NCI-H2196 (cell line): ENCODE measurements at regions not wholly inside any gene's neighbourhood (a gene's known extent, or its start where the extent isn't known, plus 50 kb on each side); places are given as distances from the start of the nearest gene placed in this dataset.
"Not testable (repeated sequence)": the region's sequence is repeated elsewhere in the genome, so short reads cannot be mapped to it uniquely, and the experiment has no call there.

Experiments used
- DNase-seq: peaks from one replicate; lab custom pipeline; 2025; ENCODE audit not compliant: unreplicated experiment; lab: John Stamatoyannopoulos, UW

DNA sequence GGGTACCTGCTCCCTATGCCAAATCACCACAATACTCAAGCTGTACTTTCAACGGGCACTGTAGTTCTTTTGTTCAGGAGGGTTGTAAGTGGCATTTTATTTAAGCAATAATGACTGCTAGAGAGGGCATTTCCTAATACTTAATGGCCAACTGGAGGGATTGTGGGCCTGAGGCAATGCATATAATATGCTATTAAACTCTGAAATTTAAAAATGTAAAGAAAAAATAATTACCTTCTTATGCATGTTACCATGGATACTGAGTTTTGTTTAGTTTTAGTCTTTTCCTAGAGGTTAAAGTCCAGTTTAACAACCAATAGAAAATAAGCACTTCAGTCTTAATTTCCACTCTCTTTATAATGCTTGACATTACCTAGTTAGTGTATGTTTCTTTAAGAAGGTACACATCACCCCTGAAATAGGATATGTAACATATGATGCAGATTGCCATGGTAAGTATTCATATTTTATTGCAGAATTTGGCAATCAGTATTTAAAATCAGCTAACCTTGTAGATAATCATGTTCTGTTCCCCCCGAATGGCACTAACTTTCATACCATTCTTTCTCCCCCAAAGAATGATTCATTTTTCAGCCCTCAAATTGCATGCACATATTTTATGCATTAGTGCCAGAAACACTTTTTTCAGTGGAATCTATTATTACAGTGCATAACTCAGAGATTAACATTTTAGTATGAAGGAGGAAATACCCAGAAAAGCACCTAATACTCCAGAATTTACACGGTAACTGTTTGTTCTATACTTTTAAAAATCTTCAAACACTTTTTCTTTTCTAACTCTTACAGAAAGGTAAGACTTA, 90.3 kb upstream of the ZNF438 start:
- DNase-seq = no peak

DNA sequence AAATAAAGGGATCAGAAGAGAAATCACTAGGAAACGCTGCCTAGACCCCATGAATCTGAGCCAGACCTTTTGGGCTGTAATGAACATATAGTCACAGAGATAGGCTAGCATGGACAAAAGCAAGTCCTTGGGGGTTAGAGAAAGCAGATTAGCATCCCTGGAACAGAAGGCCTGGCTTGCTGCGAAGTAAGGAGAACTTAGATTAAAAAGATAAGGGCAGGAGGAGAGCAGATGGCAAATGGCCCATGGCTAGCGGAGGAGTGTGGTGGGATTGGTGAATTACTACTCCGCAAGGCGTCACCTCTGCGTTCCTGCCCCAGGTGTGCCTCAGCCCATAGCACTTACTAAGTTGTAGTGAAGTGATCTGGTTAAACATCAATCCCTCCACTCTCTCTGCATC, 92.3 kb upstream of the ZNF438 start:
- no peak for DNase-seq

DNA sequence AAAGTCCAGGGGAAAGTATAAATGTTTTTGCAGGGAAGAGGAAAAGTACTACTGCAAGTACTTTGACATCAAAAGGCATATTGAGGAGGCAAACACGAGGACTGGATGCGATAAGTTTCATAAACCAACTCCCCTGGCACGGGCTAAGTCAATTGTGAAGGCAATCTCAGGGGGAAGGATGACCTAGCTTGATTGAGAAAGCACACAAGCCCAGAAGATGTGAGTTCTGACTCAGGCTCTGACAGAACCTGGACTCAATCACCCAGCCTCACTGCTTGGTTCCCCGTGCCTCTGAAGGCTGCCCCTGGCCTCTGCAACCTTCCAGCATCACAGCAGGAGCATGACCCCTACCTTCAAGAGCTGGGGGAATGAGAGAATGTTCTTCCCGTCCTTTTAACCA, 93.2 kb upstream of the ZNF438 start:
- DNase-seq = no peak

DNA sequence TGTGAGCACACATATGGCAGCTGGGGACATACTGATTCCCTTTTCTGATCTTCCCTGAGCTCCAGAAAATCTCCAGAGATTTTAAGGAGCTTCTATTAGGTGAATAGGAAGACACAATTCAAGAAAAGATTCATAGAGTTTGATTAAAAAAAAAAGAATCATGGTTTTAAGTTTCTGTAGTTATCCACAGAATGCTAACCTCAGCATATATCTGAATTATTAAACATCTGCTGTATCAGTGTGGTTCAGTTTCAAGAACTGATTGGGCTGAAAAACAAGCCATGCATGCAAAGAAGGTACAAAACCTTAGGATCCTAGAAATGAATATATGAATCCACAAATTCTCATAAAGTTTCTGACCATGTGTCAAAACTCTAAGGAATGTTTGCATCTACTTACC, 94.1 kb upstream of the ZNF438 start:
- no peak for DNase-seq

DNA sequence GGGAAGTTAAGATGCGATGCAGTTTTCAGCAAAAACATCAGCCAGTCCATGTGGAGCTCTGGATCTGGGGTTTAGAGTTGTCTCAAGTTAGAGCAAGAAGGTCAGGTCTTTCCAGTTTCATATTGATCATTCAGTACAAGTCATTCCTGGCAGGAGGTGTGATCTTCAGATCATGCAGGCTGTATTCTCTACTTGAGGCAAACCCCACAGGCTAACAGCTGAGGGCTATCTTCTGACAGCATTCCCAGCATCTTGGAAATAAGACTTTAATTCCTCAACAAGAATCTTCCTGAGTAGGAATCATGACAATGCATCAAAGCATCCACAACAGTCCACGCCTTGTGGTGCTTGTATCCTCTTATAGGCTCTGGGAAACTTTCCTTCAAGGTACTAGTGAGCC, 94.9 kb upstream of the ZNF438 start:
- DNase-seq = no peak

DNA sequence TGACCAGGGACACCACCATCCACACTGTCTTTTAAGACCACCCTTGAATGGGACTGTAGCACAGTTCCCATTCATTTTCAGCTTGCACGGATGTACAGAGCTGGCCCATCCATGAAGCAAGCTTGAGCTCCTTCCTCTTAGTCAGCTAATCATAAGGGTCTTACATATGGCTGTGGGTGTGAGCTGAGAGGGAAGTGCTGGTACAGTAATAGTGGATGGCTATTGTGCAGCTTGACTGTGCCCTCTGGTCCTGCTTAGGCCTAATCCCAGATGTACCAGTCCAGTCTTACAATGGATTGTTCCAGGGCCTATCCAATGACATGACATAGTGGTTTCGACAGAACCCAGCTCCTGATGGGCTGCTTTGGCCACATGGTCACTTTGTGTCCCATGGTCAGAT, 96.9 kb upstream of the ZNF438 start:
- DNase-seq = no peak

DNA sequence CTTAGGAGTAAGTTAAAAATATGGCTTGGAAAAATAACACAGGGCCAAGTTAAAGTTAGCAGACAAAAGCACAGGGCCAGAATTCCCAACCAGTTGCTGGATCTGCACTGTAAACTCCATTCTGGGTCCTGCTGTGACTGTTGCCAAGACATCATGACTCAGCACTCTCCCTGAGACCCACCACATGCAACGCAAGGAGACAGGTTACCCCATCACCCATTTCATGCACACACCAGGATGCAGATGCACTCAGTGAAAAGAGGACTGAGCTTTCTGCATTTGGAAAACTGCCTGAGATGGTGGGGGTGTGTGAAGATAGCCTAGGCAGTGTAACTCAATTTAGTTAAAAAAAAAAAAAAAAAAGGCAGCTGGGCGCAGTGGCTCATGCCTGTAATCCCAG, 97.6 kb upstream of the ZNF438 start:
- no peak for DNase-seq

DNA sequence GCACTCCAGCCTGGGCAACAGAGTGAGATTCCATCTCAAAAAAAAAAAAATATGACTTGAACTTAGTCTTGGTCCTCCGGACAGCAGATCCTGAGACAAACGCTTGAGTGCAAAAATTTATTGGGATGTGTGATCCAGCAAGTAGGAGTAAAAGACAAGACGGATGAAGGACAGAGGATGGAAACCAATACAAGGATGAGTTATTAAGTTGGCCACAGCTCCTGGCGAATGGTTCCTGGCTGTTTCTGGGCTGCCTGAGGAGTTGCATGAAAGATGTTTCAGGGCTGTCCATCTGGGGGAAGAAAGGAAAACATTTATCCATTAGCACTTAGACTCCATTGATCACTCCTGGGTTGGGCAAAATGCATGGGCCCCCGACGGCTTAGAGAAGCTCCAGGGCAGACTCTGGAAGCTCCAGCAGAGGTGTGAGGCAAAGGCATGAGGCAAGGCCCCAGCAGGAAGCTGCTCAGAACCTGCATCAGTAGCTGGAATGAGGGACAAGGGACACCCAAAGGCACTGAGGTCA, 98.3 kb upstream of the ZNF438 start:
- no peak for DNase-seq

DNA sequence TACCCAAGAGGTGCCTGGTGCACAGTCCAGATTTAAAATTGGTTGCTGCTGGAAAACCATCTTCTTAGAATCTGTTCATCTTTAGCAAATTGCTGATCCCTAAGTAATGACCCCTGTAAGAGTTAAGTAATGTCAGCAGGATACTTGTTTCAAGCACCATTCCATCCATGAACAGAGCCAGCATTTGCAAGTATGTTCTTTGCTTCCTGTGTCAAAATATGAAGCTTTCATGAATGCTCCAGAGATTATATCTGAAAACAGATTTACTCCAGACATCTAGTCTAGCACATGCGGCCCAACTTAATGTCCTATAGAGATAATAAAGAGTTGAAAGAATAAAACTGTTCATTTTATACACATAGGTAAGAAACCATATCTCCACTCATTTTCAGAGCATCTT, 98.7 kb upstream of the ZNF438 start:
- DNase-seq = no peak

DNA sequence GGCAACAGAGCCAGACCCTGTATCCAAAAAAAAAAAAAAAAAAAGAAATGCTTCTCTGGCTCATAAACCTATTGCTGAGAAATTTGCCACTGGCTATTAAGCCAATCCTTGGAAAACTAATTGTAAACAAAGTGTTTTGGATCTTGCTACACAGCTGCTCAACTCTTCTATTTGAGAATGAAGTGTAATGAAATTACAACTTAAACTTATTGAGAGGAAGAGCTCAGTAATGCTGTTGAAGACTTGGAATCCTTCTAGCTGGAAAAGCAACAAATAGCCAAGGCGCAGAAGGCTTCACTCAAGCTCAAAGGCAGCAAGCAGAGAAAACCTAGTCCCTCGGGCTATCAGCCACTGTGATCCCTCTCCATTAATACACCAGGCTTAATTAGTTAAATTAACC, 99.6 kb upstream of the ZNF438 start:
- no peak for DNase-seq

DNA sequence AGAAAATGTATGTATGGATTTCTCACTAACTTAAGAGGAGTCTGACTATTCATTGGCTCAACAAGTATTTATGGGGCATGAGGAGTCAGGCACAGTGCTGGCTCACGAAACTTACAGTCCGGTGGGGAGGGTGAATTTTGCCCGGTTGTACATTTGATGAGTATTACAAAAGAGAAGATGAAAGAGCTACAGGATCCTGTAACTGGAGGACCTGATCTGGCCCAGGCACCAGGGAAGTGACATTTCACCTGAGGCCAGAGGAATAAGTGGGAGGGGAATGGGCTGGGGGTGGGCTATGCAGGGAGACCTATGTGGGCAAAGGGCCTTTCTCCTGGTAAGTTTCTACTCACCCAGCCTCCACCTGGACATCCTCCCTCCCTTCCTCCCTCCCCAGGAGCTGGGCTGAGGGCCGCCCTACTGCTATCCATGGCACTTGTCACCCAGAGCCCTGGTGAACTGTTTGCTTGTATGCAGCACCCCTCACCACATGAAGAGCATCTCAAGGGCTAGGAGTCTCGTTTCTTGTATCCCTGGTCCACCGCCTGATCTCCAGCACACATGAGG, 101.1 kb upstream of the ZNF438 start:
- no peak for DNase-seq

DNA sequence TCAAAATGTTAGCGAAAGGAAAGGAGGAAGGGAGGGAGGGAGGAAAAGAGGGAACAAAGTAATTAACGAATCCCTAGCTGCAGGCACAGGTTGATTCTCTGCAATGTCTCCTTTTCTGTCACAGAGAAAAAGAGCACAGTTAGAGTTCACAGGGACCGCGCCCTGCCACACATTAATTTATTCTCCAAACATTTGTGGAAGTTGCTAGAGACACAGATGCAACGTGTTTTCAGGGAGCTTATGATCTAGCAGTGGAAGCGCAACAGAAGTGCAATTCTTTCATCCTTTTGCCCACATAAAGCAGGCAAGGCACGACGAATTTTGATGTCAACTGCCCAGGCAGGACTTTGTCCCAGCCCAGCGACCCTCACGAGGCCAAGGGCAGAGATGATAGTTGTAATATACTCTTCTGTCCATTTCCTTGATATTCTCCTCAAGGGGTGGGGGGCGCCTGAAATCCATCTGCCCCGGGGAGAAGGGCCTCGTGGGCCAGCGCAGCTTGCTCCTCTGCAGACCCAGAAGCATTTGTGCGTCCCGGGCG, 101.7 kb upstream of the ZNF438 start:
- no peak for DNase-seq

DNA sequence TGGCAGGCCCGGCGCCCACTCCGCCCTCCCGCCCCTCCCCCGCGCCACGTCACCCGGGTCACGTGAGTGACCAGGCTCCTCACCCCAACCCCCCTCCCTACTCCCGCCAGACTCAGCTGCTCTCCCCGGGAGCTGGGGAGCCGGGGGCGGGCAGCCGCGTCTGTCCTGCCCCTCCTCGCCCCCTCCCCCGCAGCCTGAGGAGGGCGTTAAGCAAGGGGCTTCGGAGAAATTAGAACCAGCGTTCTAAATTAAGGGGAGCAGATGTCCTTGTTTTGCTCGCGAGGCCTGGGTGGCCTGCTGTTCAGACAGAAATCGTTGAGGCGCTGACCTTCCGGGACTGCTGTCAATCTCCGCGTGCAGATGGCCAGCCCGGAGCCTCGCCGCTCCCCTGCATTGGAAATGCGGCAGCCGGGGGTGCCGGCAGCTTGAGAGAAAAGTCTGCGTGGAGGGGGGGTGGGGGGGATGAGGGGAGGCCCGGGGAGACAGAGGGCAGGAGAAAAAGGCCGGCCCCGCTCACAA, 102.2 kb upstream of the ZNF438 start:
- DNase-seq = peak; percentile 58

DNA sequence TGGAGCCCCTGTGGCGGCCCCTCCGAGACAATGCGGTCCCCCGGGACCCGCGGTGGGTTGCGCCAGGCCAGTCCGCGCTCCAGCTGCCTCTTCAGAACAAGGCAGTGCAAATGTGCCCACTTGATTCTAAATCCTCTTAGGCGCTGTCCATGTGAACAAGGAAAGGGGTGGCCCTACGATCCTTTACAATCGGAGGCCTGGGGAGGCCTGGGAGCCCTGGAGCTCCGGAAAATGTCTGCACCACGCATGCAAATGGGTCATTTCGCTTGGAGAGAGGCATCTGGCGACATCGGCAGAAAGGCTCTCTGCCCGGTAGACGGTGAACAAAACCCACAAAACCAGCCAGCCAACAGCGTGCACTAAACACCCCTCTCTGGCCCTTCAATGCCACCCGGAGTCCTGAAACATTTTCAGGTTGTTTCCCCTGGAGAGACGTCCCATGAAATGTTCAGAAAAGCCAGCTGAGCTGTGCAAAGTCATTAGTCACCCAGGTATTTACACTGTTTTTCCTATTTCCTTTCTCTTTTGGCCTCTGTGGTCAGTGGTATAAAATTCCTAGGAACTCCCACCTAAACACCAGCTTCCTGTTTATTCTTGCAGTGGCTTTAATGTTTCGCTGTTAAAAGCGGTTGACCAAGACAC, 102.8 kb upstream of the ZNF438 start:
- DNase-seq = peak; percentile 3

DNA sequence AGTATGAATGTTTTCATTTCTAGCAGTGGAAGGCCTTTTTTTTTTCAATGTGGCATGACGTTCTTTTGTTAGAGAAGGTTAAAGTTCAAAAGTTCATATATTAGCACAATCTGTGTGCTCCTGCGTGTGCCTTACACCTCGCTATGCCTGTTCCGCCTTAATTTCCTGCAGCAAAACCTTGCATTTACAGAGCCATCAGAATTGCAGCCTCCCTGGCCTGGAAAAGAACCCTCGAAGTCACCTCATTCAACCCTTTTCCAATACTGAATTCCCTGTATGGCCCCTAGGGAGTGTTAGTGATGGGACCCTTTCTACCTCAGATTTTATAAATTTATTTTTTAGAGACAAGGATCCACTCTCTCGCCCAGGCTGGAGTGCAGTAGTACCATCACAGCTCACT, 103.5 kb upstream of the ZNF438 start:
- no peak for DNase-seq

DNA sequence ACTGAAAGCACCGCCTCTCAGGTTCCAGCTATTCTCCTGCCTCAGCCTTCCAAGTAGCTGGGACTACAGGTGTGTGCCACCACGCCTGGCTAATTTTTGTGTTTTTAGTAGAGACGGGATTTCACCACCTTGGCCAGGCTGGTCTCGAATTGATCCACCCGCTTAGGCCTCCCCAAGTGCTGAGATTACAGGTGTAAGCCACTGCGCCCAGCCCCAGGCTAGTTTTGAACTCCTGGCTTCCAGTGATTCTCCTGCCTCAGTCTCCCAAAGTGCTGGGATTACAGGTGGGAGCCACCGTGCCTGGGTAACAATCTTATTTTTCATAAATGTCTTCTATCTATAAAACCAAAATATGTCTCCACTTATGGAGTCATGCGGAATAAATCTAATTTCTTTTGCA, 104.1 kb upstream of the ZNF438 start:
- not testable (repeated sequence) for DNase-seq

DNA sequence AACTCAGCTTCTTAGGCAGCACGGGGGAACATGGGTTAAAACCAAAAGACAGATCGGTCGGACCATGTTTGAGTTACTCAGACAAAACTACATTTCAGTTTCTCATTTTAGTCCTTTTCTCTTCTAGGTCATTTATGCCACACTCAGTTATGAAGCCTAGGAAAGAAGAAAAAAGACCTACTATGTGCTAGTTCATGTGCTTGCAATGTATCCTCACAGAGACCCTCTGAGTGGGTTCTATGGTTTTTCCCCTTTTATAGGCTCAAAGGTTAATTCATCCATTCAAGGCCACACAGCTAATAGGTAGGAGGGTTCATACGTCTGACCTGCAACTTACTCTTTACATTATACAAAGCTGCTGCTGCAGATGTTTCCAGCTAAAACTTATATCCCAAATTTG, 104.7 kb upstream of the ZNF438 start:
- no peak for DNase-seq

DNA sequence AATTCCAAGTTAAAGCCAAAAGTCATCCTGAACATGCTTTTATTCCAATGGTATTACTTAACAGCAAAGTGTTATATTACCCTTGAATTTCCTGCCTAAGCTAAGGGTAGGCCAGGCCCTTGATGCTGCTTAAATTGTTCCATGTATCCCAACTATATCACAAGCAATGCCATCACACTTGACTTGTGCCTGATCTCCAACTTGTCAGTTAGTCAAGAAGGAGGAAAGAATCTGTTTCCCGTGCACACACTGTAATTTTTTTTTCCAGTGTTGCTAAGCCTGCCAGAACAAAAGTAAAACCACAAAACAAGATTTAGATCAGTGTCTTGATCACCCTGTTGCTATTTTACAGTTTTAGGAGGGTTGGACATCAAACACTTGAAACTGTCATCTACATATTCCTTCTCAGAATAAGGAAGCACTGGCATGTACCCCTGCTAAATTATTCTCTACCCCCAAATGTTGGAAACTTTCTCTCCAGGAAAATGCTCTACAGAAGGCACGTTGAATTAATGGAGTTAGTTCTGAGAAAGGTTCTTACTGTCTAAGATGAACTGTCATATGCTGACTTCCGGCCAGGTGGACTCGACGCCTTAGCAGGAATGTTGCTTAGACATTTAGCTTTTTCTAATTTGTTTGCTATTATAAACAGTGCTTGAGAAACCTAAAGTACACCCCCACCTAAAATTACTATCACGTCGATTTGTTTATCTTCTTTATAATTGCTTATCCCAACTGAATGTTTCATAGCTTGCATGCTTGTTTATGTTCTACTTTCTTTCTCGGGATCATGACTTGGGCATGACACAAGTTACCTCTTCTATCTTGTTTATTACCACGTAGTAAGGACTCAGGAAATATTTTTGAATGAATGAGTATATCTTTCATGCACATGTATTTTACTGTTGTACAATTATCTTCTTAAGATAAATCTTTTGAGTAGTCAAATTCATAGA, 105.5 kb upstream of the ZNF438 start:
- no peak for DNase-seq

DNA sequence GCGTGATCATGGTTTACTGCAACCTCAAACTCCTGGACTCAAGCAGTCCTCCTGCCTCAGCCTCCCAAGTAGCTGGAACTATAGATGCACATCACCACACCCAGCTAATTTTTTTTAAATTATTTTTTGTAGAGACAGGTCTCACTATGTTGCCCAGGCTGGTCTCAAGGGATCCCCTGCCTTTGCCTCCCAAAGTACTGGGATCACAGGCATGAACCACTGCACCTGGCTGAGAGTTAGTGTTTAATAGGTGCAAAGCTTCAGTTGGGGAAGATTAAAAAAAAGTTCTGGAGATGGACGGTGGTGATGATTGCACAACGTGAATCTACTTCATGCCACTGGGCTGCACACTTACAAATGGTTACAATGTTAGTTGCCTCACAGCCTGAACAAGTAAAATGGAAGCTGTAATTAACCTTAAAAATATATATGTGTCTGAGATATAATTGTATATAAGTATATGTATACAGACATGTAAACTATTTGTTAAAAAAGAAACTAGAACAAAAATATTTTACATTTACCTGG, 106.4 kb upstream of the ZNF438 start:
- DNase-seq = no peak

DNA sequence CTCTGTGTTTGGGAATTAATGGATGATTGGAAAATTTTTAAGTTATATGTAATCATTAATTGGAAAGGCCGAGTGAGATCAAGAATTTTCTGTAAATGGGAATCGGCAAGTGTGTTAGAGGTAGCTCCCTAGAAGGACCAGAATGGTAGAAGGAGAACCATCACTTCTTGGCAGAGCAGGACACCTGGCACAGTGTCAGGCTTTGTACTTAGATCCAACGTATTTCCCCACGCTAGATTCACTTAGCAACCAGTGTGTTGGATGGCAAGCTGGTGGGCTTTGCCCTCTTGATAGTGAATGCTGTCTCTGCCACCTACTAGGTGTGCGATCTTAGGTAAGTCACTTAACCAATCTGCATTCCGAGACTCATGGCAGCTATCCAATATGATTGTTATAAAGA, 107.8 kb upstream of the ZNF438 start:
- no peak for DNase-seq
